HEK293 (cell line): ENCODE measurements at regions not wholly inside any gene's neighbourhood (a gene's known extent, or its start where the extent isn't known, plus 50 kb on each side); places are given as distances from the start of the nearest gene placed in this dataset.

Experiments
- CTCF ChIA-PET: fragments of 350-600 bp; formaldehyde crosslinking; extraction: SDS; loops from one replicate; lab custom pipeline; 2021; ENCODE audit warnings: antibody characterized with exemption; lab: Yijun Ruan, JAX
- POLR2A ChIA-PET: fragments of 300-600 bp; formaldehyde crosslinking; extraction: SDS; loops from one replicate; lab custom pipeline; 2020; ENCODE audit warnings: antibody characterized with exemption, inconsistent platforms; lab: Yijun Ruan, JAX
- H3K27ac ChIP-seq: fragments of 200-500 bp; sonication (Bioruptor generic); 2 replicates; pipeline ENCODE4 v1.5.1; 2014; ENCODE audit warnings: low read depth, low read length, control low read depth, inconsistent platforms; ENCODE audit errors: extremely low read depth
- H3K36me3 ChIP-seq, 2 experiments: fragments of 200-500 bp in 1 of 2; sonication (Bioruptor generic) in 1 of 2; 1 replicate in 1 of 2; 2 replicates in 1 of 2; pipeline ENCODE4 v1.5.1; 2014 to 2017; ENCODE audit warnings: inconsistent platforms in 2 of 2, low read length in 2 of 2; ENCODE audit not compliant: control insufficient read depth in 2 of 2, insufficient read depth in 1 of 2
- H3K4me1 ChIP-seq: fragments of 200-500 bp; sonication (Bioruptor generic); 2 replicates; pipeline ENCODE4 v1.5.1; 2014; ENCODE audit warnings: mild to moderate bottlenecking, low read length, inconsistent platforms; ENCODE audit not compliant: control insufficient read depth, insufficient read depth
- H3K4me3 ChIP-seq: 2 replicates; pipeline ENCODE4 v1.5.1; 2011; ENCODE audit warnings: low read depth, mild to moderate bottlenecking, control low read depth, low read length, moderate library complexity
- H3K9me3 ChIP-seq: fragments of 200-500 bp; sonication (Bioruptor generic); 2 replicates; pipeline ENCODE4 v1.5.1; 2014; ENCODE audit warnings: low read depth, low read length, inconsistent platforms; ENCODE audit not compliant: control insufficient read depth, insufficient read depth
- GLIS2 ChIP-seq: fragments of 450-650 bp; formaldehyde crosslinking; IDR thresholded peaks from 2 replicates; pipeline ENCODE4 v1.5.1; 2016; ENCODE audit warnings: missing biosample characterization, missing genetic modification characterization
- KLF10 ChIP-seq: fragments of 450-650 bp; IDR thresholded peaks from 2 replicates; pipeline ENCODE4 v1.5.1; 2018; ENCODE audit warnings: missing biosample characterization, mild to moderate bottlenecking, missing genetic modification characterization
- KLF9 ChIP-seq: fragments of 450-650 bp; formaldehyde crosslinking; IDR thresholded peaks from 2 replicates; pipeline ENCODE4 v1.5.1; 2016; ENCODE audit warnings: missing biosample characterization, missing genetic modification characterization, low read depth
- ZBTB17 ChIP-seq: fragments of 450-650 bp; formaldehyde crosslinking; IDR thresholded peaks from 2 replicates; pipeline ENCODE4 v1.5.1; 2016; ENCODE audit warnings: missing biosample characterization, missing genetic modification characterization
- ZFHX2 ChIP-seq: fragments of 450-650 bp; formaldehyde crosslinking; conservative IDR thresholded peaks from 2 replicates; pipeline ENCODE4 v1.5.1; 2016; ENCODE audit warnings: missing biosample characterization, missing genetic modification characterization
- ZNF138 ChIP-seq: fragments of 450-650 bp; formaldehyde crosslinking; IDR thresholded peaks from 2 replicates; pipeline ENCODE4 v1.5.1; 2016; ENCODE audit warnings: missing biosample characterization, missing genetic modification characterization, borderline replicate concordance
- ZNF155 ChIP-seq: fragments of 450-650 bp; formaldehyde crosslinking; IDR thresholded peaks from 2 replicates; pipeline ENCODE4 v1.5.1; 2016; ENCODE audit warnings: missing biosample characterization, missing genetic modification characterization
- ZNF19 ChIP-seq: fragments of 450-650 bp; formaldehyde crosslinking; IDR thresholded peaks from 2 replicates; pipeline ENCODE4; 2016; ENCODE audit warnings: missing biosample characterization, missing genetic modification characterization, low read depth
- ZNF350 ChIP-seq: fragments of 450-650 bp; formaldehyde crosslinking; IDR thresholded peaks from 2 replicates; pipeline ENCODE4 v1.5.0; 2017; ENCODE audit warnings: missing biosample characterization, mild to moderate bottlenecking, missing genetic modification characterization
- ZNF354C ChIP-seq: fragments of 450-650 bp; formaldehyde crosslinking; IDR thresholded peaks from 2 replicates; pipeline ENCODE4 v1.5.1; 2016; ENCODE audit warnings: missing biosample characterization, missing genetic modification characterization, low read depth, borderline replicate concordance
- ZNF37A ChIP-seq: fragments of 450-650 bp; IDR thresholded peaks from 2 replicates; pipeline ENCODE4 v1.5.1; 2018; ENCODE audit warnings: missing biosample characterization, missing genetic modification characterization
- ZNF391 ChIP-seq: fragments of 450-650 bp; formaldehyde crosslinking; IDR thresholded peaks from 2 replicates; pipeline ENCODE4 v1.5.1; 2016; ENCODE audit warnings: low read depth, missing biosample characterization, missing genetic modification characterization, borderline replicate concordance
- ZNF416 ChIP-seq: fragments of 450-650 bp; formaldehyde crosslinking; IDR thresholded peaks from 2 replicates; pipeline ENCODE4 v1.5.1; 2016; ENCODE audit warnings: missing biosample characterization, missing genetic modification characterization
- ZNF501 ChIP-seq: fragments of 450-650 bp; formaldehyde crosslinking; IDR thresholded peaks from 2 replicates; pipeline ENCODE4 v1.5.1; 2016; ENCODE audit warnings: missing biosample characterization, missing genetic modification characterization
- ZNF561 ChIP-seq: fragments of 450-650 bp; IDR thresholded peaks from 2 replicates; pipeline ENCODE4 v1.5.1; 2018; ENCODE audit warnings: missing biosample characterization, missing genetic modification characterization, borderline replicate concordance
- ZNF571 ChIP-seq: fragments of 450-650 bp; formaldehyde crosslinking; IDR thresholded peaks from 2 replicates; pipeline ENCODE4 v1.5.0; 2017; ENCODE audit warnings: missing biosample characterization, missing genetic modification characterization
- ZNF621 ChIP-seq: fragments of 450-650 bp; formaldehyde crosslinking; IDR thresholded peaks from 2 replicates; pipeline ENCODE4 v1.5.1; 2017; ENCODE audit warnings: missing biosample characterization, missing genetic modification characterization
- ZNF629 ChIP-seq: fragments of 450-650 bp; formaldehyde crosslinking; IDR thresholded peaks from 2 replicates; pipeline ENCODE4 v1.5.1; 2017; ENCODE audit warnings: missing biosample characterization, missing genetic modification characterization
- TF ChIP-seq, protein P1 (sequence below): fragments of 450-650 bp; formaldehyde crosslinking; IDR thresholded peaks from 2 replicates; pipeline ENCODE4 v1.5.1; 2016; ENCODE audit warnings: missing biosample characterization, missing genetic modification characterization, low read depth
- TF ChIP-seq, protein P2 (sequence below): fragments of 450-650 bp; formaldehyde crosslinking; IDR thresholded peaks from 2 replicates; pipeline ENCODE4 v1.5.1; 2017; ENCODE audit warnings: missing biosample characterization, missing genetic modification characterization
- TF ChIP-seq, protein P3 (sequence below): sonication (generic); formaldehyde crosslinking; IDR thresholded peaks from 2 replicates; pipeline ENCODE4 v1.8.1; 2022; ENCODE audit warnings: mild to moderate bottlenecking, moderate library complexity, missing genetic modification reagents
- TF ChIP-seq, protein P4 (sequence below): fragments of 450-650 bp; formaldehyde crosslinking; IDR thresholded peaks from 2 replicates; pipeline ENCODE4 v1.5.1; 2017; ENCODE audit warnings: missing biosample characterization, missing genetic modification characterization

DNA sequence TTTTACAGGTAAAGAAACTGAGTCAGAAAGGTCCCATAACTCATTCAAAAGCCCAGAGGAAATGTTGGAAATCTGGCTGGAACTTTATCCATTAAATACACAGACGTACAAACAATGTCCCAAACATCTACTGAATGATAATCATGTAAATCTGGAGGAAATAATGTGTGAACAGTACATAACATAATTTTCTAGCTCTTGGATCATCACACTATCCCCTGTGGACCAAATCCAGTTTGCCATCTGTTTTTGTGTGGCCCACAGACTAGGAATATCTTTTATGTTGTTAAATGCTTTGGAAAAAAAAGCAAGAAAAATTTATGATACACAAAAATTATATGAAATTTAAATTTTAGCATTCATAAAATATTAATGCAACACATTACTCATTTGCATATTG, 389.9 kb upstream of the SOX9 start:
- Histone ChIP-seq H3K36me3 (no peaks in the 10 kb centered on the region), H3K4me1 (no peaks in the 10 kb centered on the region), H3K27ac (no peak overlapping the region), H3K9me3 (no peaks in the 10 kb centered on the region), H3K4me3 (no peak overlapping the region)
- ChIA-PET POLR2A (no interaction called here), CTCF (interaction anchor here (0.7 kb wide), 1 partner anchor 185 kb away, joined by 3 read pairs; no protein-coding TSS in a partner anchor)
- TF ChIP-seq KLF10 (tag by site-specific recombination) = no peak
- TF ChIP-seq, protein P1, sequence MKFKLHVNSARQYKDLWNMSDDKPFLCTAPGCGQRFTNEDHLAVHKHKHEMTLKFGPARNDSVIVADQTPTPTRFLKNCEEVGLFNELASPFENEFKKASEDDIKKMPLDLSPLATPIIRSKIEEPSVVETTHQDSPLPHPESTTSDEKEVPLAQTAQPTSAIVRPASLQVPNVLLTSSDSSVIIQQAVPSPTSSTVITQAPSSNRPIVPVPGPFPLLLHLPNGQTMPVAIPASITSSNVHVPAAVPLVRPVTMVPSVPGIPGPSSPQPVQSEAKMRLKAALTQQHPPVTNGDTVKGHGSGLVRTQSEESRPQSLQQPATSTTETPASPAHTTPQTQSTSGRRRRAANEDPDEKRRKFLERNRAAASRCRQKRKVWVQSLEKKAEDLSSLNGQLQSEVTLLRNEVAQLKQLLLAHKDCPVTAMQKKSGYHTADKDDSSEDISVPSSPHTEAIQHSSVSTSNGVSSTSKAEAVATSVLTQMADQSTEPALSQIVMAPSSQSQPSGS (tag by site-specific recombination) = no peak
- TF ChIP-seq, protein P2, sequence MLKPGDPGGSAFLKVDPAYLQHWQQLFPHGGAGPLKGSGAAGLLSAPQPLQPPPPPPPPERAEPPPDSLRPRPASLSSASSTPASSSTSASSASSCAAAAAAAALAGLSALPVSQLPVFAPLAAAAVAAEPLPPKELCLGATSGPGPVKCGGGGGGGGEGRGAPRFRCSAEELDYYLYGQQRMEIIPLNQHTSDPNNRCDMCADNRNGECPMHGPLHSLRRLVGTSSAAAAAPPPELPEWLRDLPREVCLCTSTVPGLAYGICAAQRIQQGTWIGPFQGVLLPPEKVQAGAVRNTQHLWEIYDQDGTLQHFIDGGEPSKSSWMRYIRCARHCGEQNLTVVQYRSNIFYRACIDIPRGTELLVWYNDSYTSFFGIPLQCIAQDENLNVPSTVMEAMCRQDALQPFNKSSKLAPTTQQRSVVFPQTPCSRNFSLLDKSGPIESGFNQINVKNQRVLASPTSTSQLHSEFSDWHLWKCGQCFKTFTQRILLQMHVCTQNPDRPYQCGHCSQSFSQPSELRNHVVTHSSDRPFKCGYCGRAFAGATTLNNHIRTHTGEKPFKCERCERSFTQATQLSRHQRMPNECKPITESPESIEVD (tag by site-specific recombination) = no peak

DNA sequence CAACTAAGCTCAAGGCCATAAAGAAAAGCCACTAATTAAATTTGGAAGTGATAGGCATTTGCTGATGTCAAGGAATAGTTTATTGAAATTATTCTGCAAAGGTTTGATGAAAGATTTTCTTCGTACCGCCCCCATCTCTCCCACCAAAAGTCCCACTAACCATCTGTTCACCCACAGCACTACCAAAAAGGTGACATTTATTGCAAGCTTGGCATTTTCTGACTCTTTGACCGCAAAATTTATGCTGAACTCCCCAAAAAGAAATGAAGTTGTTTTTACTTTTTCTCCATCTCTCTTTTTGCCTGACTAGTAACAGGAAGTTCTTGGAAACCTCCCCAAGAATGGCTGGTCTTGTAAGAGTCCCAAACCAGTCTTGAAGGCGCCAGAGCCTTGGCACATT, 384.9 kb upstream of the SOX9 start:
- no peaks in the 10 kb centered on the region for H3K36me3 ChIP-seq
- no peak for TF ChIP-seq ZNF37A (tag by site-specific recombination)
- TF ChIP-seq, all 188 proteins: peak for 0
- H3K4me3 ChIP-seq = no peak overlapping the region
- POLR2A ChIA-PET = interaction anchor here (0.6 kb wide), 1 partner anchor 66 kb away, joined by 3 read pairs; no protein-coding TSS in a partner anchor
- H3K4me1 ChIP-seq = no peaks in the 10 kb centered on the region
- CTCF ChIA-PET = interaction anchor here (0.5 to 0.8 kb wide), 4 partner anchors 16 to 806 kb away, joined by 3 to 4 read pairs (median 3); no protein-coding TSS in a partner anchor
- H3K27ac ChIP-seq = no peak overlapping the region
- H3K9me3 ChIP-seq = no peaks in the 10 kb centered on the region

DNA sequence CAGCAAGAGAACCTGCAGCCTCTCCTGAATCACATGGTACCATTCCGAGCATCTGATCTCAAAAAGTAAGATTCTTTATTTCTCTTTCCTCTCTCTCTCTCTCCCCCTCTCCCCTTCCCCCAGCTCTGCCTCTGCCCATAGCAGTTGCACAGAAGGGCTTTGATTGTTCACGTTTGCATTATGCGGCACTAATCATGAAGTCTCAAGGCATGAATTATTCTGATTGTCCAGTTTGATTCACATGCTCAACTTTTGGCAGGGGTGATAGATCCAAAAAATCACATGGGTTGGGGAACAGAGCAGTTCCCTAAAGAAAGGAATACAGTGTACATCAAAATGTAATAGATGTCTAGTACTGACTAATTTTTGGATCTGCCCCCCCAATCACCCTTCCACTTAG, 380.0 kb upstream of the SOX9 start:
- POLR2A ChIA-PET = no interaction called here

More for the DNA sequence above, 380.0 kb upstream of the SOX9 start:
- CTCF ChIA-PET = no interaction called here
- TF ChIP-seq ZNF501 (tag by site-specific recombination) (no peak), ZNF155 (tag by site-specific recombination) (no peak), ZNF354C (tag by site-specific recombination) (no peak), ZNF561 (tag by site-specific recombination) (no peak), ZBTB17 (tag by site-specific recombination) (no peak), ZNF350 (tag by site-specific recombination) (no peak), GLIS2 (tag by site-specific recombination) (no peak), ZNF629 (tag by site-specific recombination) (no peak), ZNF138 (no peak), ZNF571 (tag by site-specific recombination) (no peak), ZNF416 (tag by site-specific recombination) (no peak), ZNF621 (tag by site-specific recombination) (no peak), ZNF19 (tag by site-specific recombination) (no peak), ZNF391 (tag by site-specific recombination) (no peak), KLF9 (tag by site-specific recombination) (no peak), ZFHX2 (tag by site-specific recombination) (no peak)
- TF ChIP-seq, protein P3, sequence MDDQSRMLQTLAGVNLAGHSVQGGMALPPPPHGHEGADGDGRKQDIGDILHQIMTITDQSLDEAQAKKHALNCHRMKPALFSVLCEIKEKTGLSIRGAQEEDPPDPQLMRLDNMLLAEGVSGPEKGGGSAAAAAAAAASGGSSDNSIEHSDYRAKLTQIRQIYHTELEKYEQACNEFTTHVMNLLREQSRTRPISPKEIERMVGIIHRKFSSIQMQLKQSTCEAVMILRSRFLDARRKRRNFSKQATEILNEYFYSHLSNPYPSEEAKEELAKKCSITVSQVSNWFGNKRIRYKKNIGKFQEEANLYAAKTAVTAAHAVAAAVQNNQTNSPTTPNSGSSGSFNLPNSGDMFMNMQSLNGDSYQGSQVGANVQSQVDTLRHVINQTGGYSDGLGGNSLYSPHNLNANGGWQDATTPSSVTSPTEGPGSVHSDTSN = no peak
- TF ChIP-seq, protein P4, sequence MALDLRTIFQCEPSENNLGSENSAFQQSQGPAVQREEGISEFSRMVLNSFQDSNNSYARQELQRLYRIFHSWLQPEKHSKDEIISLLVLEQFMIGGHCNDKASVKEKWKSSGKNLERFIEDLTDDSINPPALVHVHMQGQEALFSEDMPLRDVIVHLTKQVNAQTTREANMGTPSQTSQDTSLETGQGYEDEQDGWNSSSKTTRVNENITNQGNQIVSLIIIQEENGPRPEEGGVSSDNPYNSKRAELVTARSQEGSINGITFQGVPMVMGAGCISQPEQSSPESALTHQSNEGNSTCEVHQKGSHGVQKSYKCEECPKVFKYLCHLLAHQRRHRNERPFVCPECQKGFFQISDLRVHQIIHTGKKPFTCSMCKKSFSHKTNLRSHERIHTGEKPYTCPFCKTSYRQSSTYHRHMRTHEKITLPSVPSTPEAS (tag by site-specific recombination) = no peak
- Histone ChIP-seq H3K27ac (no peak overlapping the region), H3K36me3 (no peaks in the 10 kb centered on the region), H3K4me3 (no peak overlapping the region), H3K9me3 (no peaks in the 10 kb centered on the region), H3K4me1 (no peaks in the 10 kb centered on the region)
